ENCODE measurements at regions not wholly inside any gene's neighbourhood (a gene's known extent, or its start where the extent isn't known, plus 50 kb on each side); places are given as distances from the start of the nearest gene placed in this dataset.

GRCh38 chr16:86959729-86960128 lies 357.5 kb downstream of the C16orf95 start:
- no peak for ATAC-seq
- TF ChIP-seq MLX (CRISPR knock-in tag; IDR thresholded peaks at IDR 0.05) (no peak), ZSCAN18 (CRISPR knock-in tag; IDR thresholded peaks at IDR 0.05) (no peak), ZNF425 (CRISPR knock-in tag; conservative IDR thresholded peaks at IDR 0.05) (no peak), USF2 (CRISPR knock-in tag; IDR thresholded peaks at IDR 0.05) (no peak), TEAD1 (CRISPR knock-in tag; IDR thresholded peaks at IDR 0.05) (no peak), NFATC4 (CRISPR knock-in tag; IDR thresholded peaks at IDR 0.05) (no peak), ETV6 (CRISPR knock-in tag; IDR thresholded peaks at IDR 0.05) (no peak), ZNF532 (CRISPR knock-in tag; IDR thresholded peaks at IDR 0.05; ENCODE audit: borderline replicate concordance) (no peak)
- Mint-ChIP-seq H3K4me1 (no peaks in the 10 kb centered on the region), H3K9me3 (no peaks in the 10 kb centered on the region), H3K4me3 (no peak overlapping the region), H3K27me3 (ENCODE audit: low read depth) (no peaks in the 10 kb centered on the region), H3K36me3 (no peaks in the 10 kb centered on the region), H3K27ac (no peak overlapping the region)
- ChIA-PET CTCF (no interaction called here), POLR2A (no interaction called here)
- DNase-seq (ENCODE audit: low spot score): no peak

GRCh38 chr16:86960266-86960665 lies 356.9 kb downstream of the C16orf95 start:
- Mint-ChIP-seq H3K27me3 (ENCODE audit: low read depth) (no peaks in the 10 kb centered on the region), H3K27ac (no peak overlapping the region), H3K9me3 (no peaks in the 10 kb centered on the region), H3K4me1 (no peaks in the 10 kb centered on the region), H3K4me3 (no peak overlapping the region), H3K36me3 (no peaks in the 10 kb centered on the region)
- ChIA-PET POLR2A (no interaction called here), CTCF (interaction anchor here (1.2 kb wide), 1 partner anchor 86 kb away, joined by 3 read pairs; no protein-coding TSS in a partner anchor)
- ATAC-seq (no peak), DNase-seq (ENCODE audit: low spot score) (no peak)
- TF ChIP-seq ZNF425 (CRISPR knock-in tag; conservative IDR thresholded peaks at IDR 0.05) (no peak), MYBL2 (CRISPR knock-in tag; IDR thresholded peaks at IDR 0.05) (no peak), TEAD1 (CRISPR knock-in tag; IDR thresholded peaks at IDR 0.05) (no peak), ZNF396 (CRISPR knock-in tag; IDR thresholded peaks at IDR 0.05; ENCODE audit: borderline replicate concordance) (no peak), ZNF423 (CRISPR knock-in tag; IDR thresholded peaks at IDR 0.05) (no peak), ARID4B (CRISPR knock-in tag; IDR thresholded peaks at IDR 0.05; ENCODE audit: borderline replicate concordance) (no peak), ZNF317 (CRISPR knock-in tag; IDR thresholded peaks at IDR 0.05; ENCODE audit: borderline replicate concordance, low read depth) (no peak), ZNF512 (CRISPR knock-in tag; IDR thresholded peaks at IDR 0.05; ENCODE audit: borderline replicate concordance) (no peak), ZNF671 (CRISPR knock-in tag; IDR thresholded peaks at IDR 0.05) (no peak)
